Kidney epithelial cell (primary cell): ENCODE measurements at regions not wholly inside any gene's neighbourhood (a gene's known extent, or its start where the extent isn't known, plus 50 kb on each side); places are given as distances from the start of the nearest gene placed in this dataset.
A peak's percentile ranks its signal among the peaks of the same experiment; 100 is the strongest.

Experiments used
- DNase-seq: peaks from one replicate; pipeline ENCODE4 v3.0.0-alpha.2; 2010; ENCODE audit warnings: low read depth
- H3K27me3 ChIP-seq: 2 replicates; pipeline ENCODE4 v1.6.0; 2011; ENCODE audit warnings: low read length; ENCODE audit not compliant: control insufficient read depth, insufficient read depth
- H3K36me3 ChIP-seq: 2 replicates; pipeline ENCODE4 v1.5.1; 2011; ENCODE audit warnings: low read length; ENCODE audit not compliant: control insufficient read depth, insufficient read depth
- H3K4me3 ChIP-seq: 2 replicates; pipeline ENCODE4 v1.5.1; 2011; ENCODE audit warnings: low read depth, mild to moderate bottlenecking, control low read depth, low read length
- TF ChIP-seq, protein P1 (sequence below): IDR thresholded peaks from 2 replicates; pipeline ENCODE4 v1.5.1; 2011; ENCODE audit warnings: mild to moderate bottlenecking, moderate library complexity, low read length, control low read depth, inconsistent platforms; ENCODE audit not compliant: insufficient read depth, poor library complexity, severe bottlenecking

DNA sequence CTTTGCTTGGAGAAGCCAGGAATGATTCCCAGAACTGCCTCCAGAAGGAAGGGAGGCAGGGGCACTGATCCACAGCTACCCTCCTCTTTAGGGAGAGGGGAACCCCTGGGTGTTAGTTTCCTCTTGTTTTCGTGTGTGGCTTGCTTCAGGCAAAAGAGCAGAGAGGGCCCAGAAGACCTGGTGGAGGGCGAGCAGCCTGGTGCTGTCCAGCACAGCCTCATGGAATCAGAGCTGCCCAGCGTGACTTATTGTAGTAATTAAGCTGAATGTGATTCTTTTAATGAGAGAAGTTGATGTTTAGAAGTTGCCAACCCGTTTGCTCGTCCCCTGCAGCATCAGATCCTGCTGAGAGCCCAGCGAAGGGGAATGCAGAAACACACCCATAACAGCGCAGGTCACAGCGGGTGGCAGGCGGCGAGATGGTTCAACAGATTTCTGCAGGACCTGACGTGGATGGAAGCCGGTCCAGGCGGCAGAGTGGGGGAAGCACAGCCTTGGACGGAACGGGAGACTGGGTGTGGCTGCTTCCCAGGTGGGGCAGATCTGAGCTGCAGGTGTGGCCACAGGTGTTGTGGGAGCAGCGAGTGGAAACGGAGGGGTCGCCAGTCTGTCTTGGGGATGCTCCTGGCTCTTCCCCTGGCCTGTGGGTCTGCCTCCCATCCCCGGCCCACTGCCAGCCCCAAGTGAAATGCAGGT, 53.7 kb upstream of the SHH start:
- Histone ChIP-seq H3K4me3 (no peak overlapping the region), H3K27me3 (peaks cover 12% of the 10 kb centered on the region), H3K36me3 (no peaks in the 10 kb centered on the region)
- no peak for DNase-seq
- TF ChIP-seq, protein P1, sequence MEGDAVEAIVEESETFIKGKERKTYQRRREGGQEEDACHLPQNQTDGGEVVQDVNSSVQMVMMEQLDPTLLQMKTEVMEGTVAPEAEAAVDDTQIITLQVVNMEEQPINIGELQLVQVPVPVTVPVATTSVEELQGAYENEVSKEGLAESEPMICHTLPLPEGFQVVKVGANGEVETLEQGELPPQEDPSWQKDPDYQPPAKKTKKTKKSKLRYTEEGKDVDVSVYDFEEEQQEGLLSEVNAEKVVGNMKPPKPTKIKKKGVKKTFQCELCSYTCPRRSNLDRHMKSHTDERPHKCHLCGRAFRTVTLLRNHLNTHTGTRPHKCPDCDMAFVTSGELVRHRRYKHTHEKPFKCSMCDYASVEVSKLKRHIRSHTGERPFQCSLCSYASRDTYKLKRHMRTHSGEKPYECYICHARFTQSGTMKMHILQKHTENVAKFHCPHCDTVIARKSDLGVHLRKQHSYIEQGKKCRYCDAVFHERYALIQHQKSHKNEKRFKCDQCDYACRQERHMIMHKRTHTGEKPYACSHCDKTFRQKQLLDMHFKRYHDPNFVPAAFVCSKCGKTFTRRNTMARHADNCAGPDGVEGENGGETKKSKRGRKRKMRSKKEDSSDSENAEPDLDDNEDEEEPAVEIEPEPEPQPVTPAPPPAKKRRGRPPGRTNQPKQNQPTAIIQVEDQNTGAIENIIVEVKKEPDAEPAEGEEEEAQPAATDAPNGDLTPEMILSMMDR = no peak

DNA sequence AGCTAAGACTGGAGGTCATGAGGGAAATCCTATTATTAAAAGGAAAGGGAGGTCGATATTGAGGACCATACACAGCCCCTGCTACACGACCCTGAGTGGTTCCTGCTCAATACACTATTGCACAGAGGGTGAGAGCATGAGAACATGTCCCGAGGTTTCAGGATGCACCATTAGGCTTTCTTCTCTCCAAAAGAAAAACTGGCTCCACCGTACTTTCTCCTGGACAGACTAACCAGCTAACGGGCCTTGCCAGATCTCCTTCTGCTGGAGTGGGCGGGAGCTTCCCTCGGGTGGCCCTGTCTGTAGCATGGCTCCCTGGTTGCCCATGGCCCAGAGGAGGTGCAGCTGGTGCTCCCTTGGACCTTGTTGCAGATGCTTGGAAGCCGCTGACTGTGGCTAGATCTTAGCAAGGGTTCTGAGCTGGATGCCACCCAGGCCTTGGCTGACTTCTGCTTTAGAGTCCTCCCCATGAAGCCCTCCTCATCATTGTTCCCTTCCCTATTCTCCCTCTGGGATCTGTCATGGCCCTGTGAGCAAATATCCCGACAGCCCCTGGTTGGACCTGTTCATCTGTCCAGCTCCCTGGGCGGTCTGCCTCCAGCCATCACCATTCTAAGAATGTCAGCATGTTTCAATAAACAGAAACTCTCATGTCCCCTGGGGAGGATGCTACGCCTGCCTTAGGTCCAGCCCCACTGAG, 52.9 kb upstream of the SHH start:
- H3K36me3 ChIP-seq = no peaks in the 10 kb centered on the region
- TF ChIP-seq, protein P1 = no peak
- H3K27me3 ChIP-seq = peaks cover 15% of the 10 kb centered on the region
- no peak for DNase-seq
- H3K4me3 ChIP-seq = no peak overlapping the region

DNA sequence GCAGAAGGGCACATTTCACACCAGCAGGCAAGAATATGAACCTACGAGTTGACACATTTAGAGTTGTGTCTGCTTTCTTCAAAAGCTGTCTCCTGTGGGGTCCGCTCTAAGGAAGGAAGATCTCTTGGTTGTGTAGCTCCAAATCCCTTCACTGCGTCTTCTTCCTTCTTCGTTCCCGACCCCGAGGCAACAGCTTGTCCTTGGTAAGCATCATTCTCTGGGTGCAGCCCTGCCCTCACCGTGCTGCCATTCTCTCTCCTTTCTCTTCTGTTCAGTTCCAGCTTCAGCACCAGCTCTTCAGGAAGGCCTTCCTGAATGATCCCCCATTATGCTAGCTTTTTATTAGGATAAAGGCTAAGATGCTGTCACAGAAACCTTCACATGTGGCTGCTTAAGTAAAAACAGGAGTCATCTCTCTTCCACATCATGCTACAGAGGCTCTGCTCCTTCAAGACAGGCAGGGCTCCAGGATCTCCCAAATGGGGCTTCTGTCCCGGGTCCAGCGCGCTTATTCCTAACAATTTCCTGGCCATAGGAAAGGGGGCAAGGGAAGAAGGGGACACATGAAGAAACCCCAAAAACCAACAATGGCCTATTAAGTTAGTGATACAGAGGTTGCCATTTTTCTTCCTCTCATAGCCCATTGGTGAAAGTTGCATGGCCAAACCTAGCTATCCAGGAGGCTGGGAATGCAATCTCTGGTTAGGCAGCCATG, 52.2 kb upstream of the SHH start:
- Histone ChIP-seq H3K4me3 (no peak overlapping the region), H3K27me3 (peaks cover 15% of the 10 kb centered on the region), H3K36me3 (no peaks in the 10 kb centered on the region)
- TF ChIP-seq, protein P1 = no peak
- no peak for DNase-seq

DNA sequence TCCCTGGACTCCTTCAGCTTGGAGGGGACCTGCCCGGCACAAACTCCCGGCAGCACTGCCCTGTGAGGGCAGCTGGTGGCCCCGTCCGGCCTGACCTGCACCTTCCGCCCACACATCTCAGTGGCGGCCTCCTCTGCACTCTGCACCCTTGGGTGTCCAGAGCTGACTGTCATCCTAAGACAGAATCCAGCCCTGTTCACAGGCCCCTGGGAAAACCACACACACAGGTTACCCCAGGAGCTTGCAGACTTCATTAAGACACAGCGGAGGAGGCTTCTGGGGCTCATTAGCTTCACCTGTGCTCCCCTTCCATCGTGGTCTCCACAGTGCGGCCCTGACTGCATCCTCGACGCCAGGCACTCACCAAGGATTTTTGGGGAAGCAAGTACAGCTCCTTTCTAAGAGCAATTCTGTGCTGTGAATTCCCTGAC, 51.5 kb upstream of the SHH start:
- TF ChIP-seq, protein P1 = no peak
- Histone ChIP-seq H3K4me3 (no peak overlapping the region), H3K36me3 (no peaks in the 10 kb centered on the region), H3K27me3 (peaks cover 15% of the 10 kb centered on the region)
- DNase-seq = no peak

DNA sequence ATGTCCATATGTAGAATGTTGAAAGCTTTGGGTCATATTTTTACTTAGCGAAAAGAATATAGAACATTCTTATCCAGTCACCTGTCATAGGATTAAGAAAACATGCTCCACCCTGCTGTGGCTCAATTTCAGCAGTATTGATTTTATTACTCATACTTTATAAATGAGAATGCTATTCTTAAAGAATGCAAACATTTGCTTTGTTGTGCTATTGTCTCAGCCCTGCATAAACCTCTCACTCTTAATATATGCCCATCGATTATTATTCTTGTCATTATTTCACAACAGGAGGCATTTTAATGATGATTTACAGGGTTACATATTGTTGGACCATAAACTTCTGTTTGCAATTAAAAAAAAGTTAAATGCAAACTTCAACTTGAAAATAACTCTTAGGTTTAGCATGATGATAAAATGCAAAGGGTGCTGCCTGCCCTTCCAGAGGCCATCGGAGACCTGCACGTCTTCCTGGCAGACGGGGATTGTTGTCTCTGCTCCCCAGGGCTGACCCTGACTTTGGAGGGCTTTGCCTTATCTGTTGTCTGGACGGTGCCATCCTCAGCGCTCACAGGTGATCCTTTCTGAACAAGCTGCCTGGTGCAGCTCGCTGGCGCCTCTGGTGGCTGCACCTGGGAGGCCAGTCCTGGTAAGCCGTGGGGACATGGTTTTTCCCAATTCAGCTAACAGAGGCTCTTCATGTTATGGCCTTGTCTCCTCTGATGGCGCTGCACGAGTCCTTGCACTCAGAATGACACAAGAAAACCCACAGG, 50.0 kb upstream of the SHH start:
- H3K36me3 ChIP-seq = no peaks in the 10 kb centered on the region
- TF ChIP-seq, protein P1 = peak; percentile 16
- no peak for DNase-seq
- peaks cover 15% of the 10 kb centered on the region for H3K27me3 ChIP-seq
- no peak overlapping the region for H3K4me3 ChIP-seq
